Prostate gland (tissue), 2 donors: ENCODE measurements at regions not wholly inside any gene's neighbourhood (a gene's known extent, or its start where the extent isn't known, plus 50 kb on each side); places are given as distances from the start of the nearest gene placed in this dataset.
"Not testable (repeated sequence)": the region's sequence is repeated elsewhere in the genome, so short reads cannot be mapped to it uniquely, and the experiment has no call there.

Source experiments
- POLR2A ChIP-seq: fragments of 450-650 bp; IDR thresholded peaks from one replicate; pipeline ENCODE4 v1.6.1; 2016; ENCODE audit warnings: antibody characterized with exemption, mild to moderate bottlenecking
- POLR2AphosphoS5 ChIP-seq: sonication (generic); formaldehyde crosslinking; IDR thresholded peaks from one replicate; pipeline ENCODE4 v1.6.1; 2017; ENCODE audit warnings: antibody characterized with exemption
- TF ChIP-seq, protein P1 (sequence below), 4 experiments: fragments of 200-600 bp in 2 of 4; fragments of 450-650 bp in 2 of 4; sonication (generic) in 2 of 4; IDR thresholded peaks; 1 replicate in 3 of 4; 2 replicates in 1 of 4; pipeline ENCODE4 v1.5.1; 2016 to 2019; ENCODE audit warnings: antibody characterized with exemption in 4 of 4, mild to moderate bottlenecking in 2 of 4, moderate library complexity in 2 of 4

GRCh38 chr4:49157630-49158029, 171.6 kb downstream of the CWH43 start:
- TF ChIP-seq POLR2A, POLR2AphosphoS5: not testable (repeated sequence)
- TF ChIP-seq, protein P1, sequence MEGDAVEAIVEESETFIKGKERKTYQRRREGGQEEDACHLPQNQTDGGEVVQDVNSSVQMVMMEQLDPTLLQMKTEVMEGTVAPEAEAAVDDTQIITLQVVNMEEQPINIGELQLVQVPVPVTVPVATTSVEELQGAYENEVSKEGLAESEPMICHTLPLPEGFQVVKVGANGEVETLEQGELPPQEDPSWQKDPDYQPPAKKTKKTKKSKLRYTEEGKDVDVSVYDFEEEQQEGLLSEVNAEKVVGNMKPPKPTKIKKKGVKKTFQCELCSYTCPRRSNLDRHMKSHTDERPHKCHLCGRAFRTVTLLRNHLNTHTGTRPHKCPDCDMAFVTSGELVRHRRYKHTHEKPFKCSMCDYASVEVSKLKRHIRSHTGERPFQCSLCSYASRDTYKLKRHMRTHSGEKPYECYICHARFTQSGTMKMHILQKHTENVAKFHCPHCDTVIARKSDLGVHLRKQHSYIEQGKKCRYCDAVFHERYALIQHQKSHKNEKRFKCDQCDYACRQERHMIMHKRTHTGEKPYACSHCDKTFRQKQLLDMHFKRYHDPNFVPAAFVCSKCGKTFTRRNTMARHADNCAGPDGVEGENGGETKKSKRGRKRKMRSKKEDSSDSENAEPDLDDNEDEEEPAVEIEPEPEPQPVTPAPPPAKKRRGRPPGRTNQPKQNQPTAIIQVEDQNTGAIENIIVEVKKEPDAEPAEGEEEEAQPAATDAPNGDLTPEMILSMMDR (IDR thresholded peaks at IDR 0.05): not testable (repeated sequence)
